ENCODE measurements at regions not wholly inside any gene's neighbourhood (a gene's known extent, or its start where the extent isn't known, plus 50 kb on each side); places are given as distances from the start of the nearest gene placed in this dataset.

GRCh38 chr1:219726480-219727272 lies 113.8 kb upstream of the ZC3H11B start:
- TF ChIP-seq POLR2A (IDR thresholded peaks at IDR 0.05), result no peak
- TF ChIP-seq CTCF (IDR thresholded peaks at IDR 0.05), result no peak
- TF ChIP-seq POLR2AphosphoS5 (IDR thresholded peaks at IDR 0.05), result no peak

All from gastroesophageal sphincter (tissue), 3 donors.